Mesendoderm (in vitro differentiated cells): ENCODE measurements at regions not wholly inside any gene's neighbourhood (a gene's known extent, or its start where the extent isn't known, plus 50 kb on each side); places are given as distances from the start of the nearest gene placed in this dataset.
"Not testable (repeated sequence)": the region's sequence is repeated elsewhere in the genome, so short reads cannot be mapped to it uniquely, and the experiment has no call there.

Source experiments
- DNase-seq: peaks from one replicate; pipeline ENCODE4 v3.0.0; 2013
- H2AK5ac ChIP-seq: 2 replicates; pipeline ENCODE4 v1.6.1; 2013; ENCODE audit warnings: low read length, inconsistent platforms
- H2BK120ac ChIP-seq: 2 replicates; pipeline ENCODE4 v1.6.1; 2013; ENCODE audit warnings: low read depth, mild to moderate bottlenecking, low read length, moderate library complexity, mixed read lengths
- H2BK15ac ChIP-seq: replicated peaks from 2 replicates; pipeline ENCODE4 v1.6.1; 2013; ENCODE audit warnings: low read depth, mild to moderate bottlenecking, moderate library complexity
- H2BK5ac ChIP-seq: 2 replicates; pipeline ENCODE4 v1.6.1; 2013; ENCODE audit warnings: low read length, inconsistent platforms
- H3K18ac ChIP-seq: 2 replicates; pipeline ENCODE4 v1.6.1; 2013; ENCODE audit warnings: mild to moderate bottlenecking, low read length, mixed read lengths
- H3K23ac ChIP-seq: one replicate; pipeline ENCODE4 v1.6.1; 2013; ENCODE audit warnings: low read length
- H3K27ac ChIP-seq: 2 replicates; pipeline ENCODE4 v1.5.1; 2013; ENCODE audit warnings: low read depth, mild to moderate bottlenecking, inconsistent platforms, low read length, moderate library complexity
- H3K27me3 ChIP-seq: 2 replicates; pipeline ENCODE4 v1.6.1; 2013; ENCODE audit warnings: low read length, control low read depth, mild to moderate bottlenecking, inconsistent platforms; ENCODE audit not compliant: insufficient read depth, poor library complexity
- H3K36me3 ChIP-seq: 2 replicates; pipeline ENCODE4 v1.6.1; 2013; ENCODE audit warnings: low read length, inconsistent platforms; ENCODE audit not compliant: control insufficient read depth, insufficient read depth
- H3K4ac ChIP-seq: one replicate; pipeline ENCODE4 v1.6.1; 2013; ENCODE audit warnings: low read depth, mild to moderate bottlenecking, low read length, moderate library complexity
- H3K4me1 ChIP-seq: 2 replicates; pipeline ENCODE4 v1.6.1; 2013; ENCODE audit warnings: low read depth, low read length, inconsistent platforms; ENCODE audit not compliant: control insufficient read depth
- H3K4me2 ChIP-seq: 2 replicates; pipeline ENCODE4 v1.6.1; 2013; ENCODE audit warnings: low read length
- H3K4me3 ChIP-seq: 2 replicates; pipeline ENCODE4 v1.5.1; 2013; ENCODE audit warnings: mild to moderate bottlenecking, low read length
- H3K56ac ChIP-seq: one replicate; pipeline ENCODE4 v1.6.1; 2013; ENCODE audit warnings: low read length
- H3K79me1 ChIP-seq: 2 replicates; pipeline ENCODE4 v1.6.1; 2013; ENCODE audit warnings: low read length, inconsistent platforms
- H3K79me2 ChIP-seq: 2 replicates; pipeline ENCODE4 v1.6.1; 2013; ENCODE audit warnings: mild to moderate bottlenecking, low read length; ENCODE audit not compliant: control insufficient read depth, insufficient read depth
- H3K9ac ChIP-seq: 2 replicates; pipeline ENCODE4 v1.6.1; 2013; ENCODE audit warnings: low read length, inconsistent platforms
- H4K5ac ChIP-seq: one replicate; pipeline ENCODE4 v1.6.1; 2013; ENCODE audit warnings: low read length
- H4K8ac ChIP-seq: one replicate; pipeline ENCODE4 v1.6.1; 2013; ENCODE audit warnings: low read depth, mild to moderate bottlenecking, control low read depth, low read length, moderate library complexity
- WGBS: extraction: QIAGEN DNeasy Blood & Tissue Kit; methylation state at CpG from one replicate; pipeline ENCODE4 v1.1.7; 2013; ENCODE audit warnings: low lambda C conversion rate, missing lambda C conversion rate; ENCODE audit not compliant: insufficient coverage; ENCODE audit errors: extremely low coverage; 5-methylcytosine and 5-hydroxymethylcytosine counted together

DNA sequence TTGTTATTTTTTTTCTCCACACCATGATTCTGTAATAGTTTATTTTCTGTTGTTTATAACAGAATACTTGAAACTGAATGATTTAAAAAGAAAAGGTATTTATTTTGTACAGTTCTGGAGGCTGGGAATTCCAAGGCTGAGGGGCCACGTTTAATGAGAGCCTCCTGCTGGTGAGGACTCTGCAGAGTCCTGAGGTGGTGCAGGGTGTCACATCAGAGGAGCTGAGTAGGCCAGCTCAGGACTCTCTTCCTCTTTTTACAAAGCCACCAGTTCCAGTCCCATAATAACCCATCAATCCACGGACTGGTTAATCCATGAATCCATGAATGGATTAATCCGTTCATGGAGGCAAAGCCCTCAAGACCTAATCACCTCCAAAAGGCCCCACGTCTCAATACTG, 71.6 kb downstream of the TFAP2A start:
- Histone ChIP-seq H3K4ac (no peak overlapping the region), H3K79me1 (no peaks in the 10 kb centered on the region), H2AK5ac (no peak overlapping the region), H3K4me2 (no peak overlapping the region), H3K27me3 (no peaks in the 10 kb centered on the region), H3K56ac (no peak overlapping the region), H4K5ac (no peak overlapping the region), H2BK15ac (no peak overlapping the region), H3K23ac (no peak overlapping the region), H3K4me3 (no peak overlapping the region), H3K36me3 (no peaks in the 10 kb centered on the region), H3K18ac (no peak overlapping the region), H4K8ac (no peak overlapping the region), H3K9ac (no peak overlapping the region), H3K79me2 (no peaks in the 10 kb centered on the region), H3K27ac (no peak overlapping the region), H3K4me1 (no peaks in the 10 kb centered on the region), H2BK5ac (no peak overlapping the region), H2BK120ac (no peak overlapping the region)
- DNase-seq, result no peak
- no CpG with 5 or more reads among the region's 4 CpGs for WGBS

DNA sequence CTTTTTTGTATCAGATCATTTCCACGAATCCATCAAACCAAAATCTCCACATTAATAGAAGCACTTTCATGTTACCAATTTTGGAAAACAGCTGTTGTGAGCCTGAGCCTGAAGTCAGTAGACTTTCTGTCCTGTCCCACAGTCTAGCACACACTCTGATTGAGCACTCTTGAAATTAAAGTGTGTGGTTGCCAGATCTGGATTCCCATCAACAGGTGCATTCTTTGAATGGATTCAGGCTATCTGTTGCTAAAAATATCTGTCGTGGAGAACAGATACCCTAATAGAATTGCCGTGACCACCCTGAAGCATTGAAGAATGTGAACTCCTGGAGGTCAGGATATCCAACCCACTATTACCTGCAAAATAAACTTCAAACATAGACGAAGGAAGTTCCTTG, 73.3 kb downstream of the TFAP2A start:
- H3K27ac ChIP-seq, result no peak overlapping the region
- H3K79me2 ChIP-seq, result no peaks in the 10 kb centered on the region
- H3K4me3 ChIP-seq, result no peak overlapping the region
- H3K27me3 ChIP-seq, result no peaks in the 10 kb centered on the region
- no peak overlapping the region for H2BK15ac ChIP-seq
- H3K9ac ChIP-seq, result no peak overlapping the region
- no peak overlapping the region for H3K23ac ChIP-seq
- no peak for DNase-seq
- H3K4me2 ChIP-seq, result no peak overlapping the region
- no peaks in the 10 kb centered on the region for H3K36me3 ChIP-seq
- no peak overlapping the region for H3K56ac ChIP-seq
- H2BK120ac ChIP-seq, result no peak overlapping the region
- H3K4me1 ChIP-seq, result no peaks in the 10 kb centered on the region
- no peak overlapping the region for H3K4ac ChIP-seq
- WGBS, result no CpG with 5 or more reads among the region's 4 CpGs
- no peak overlapping the region for H2AK5ac ChIP-seq
- no peaks in the 10 kb centered on the region for H3K79me1 ChIP-seq
- no peak overlapping the region for H4K5ac ChIP-seq
- no peak overlapping the region for H2BK5ac ChIP-seq
- no peak overlapping the region for H3K18ac ChIP-seq
- H4K8ac ChIP-seq, result no peak overlapping the region

DNA sequence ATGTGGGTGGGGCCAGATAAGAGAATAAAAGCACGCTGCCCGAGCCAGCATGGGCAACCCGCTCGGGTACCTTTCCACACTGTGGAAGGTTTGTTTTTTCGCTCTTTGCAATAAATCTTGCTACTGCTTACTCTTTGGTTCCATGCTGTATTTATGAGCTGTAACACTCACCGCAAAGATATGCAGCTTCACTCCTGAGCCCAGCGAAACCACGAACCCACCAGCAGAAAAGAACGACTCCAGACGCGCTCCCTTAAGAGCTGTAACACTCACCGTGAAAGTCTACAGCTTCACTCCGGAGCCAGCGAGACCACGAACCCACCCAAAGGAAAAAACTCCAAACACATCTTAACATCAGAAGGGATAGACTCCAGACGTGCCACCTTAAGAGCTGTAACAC, 76.7 kb downstream of the TFAP2A start:
- no peaks in the 10 kb centered on the region for H3K79me1 ChIP-seq
- no CpG with 5 or more reads among the region's 16 CpGs for WGBS
- no peak overlapping the region for H3K56ac ChIP-seq
- no peak overlapping the region for H3K4me3 ChIP-seq
- DNase-seq, result no peak
- no peaks in the 10 kb centered on the region for H3K4me1 ChIP-seq
- no peak overlapping the region for H4K8ac ChIP-seq
- no peak overlapping the region for H2AK5ac ChIP-seq
- no peaks in the 10 kb centered on the region for H3K79me2 ChIP-seq
- H3K36me3 ChIP-seq, result no peaks in the 10 kb centered on the region
- no peak overlapping the region for H2BK15ac ChIP-seq
- no peak overlapping the region for H4K5ac ChIP-seq
- H3K4ac ChIP-seq, result no peak overlapping the region
- H3K23ac ChIP-seq, result no peak overlapping the region
- H3K9ac ChIP-seq, result no peak overlapping the region
- no peak overlapping the region for H3K4me2 ChIP-seq
- no peak overlapping the region for H2BK5ac ChIP-seq
- H3K27ac ChIP-seq, result no peak overlapping the region
- no peak overlapping the region for H2BK120ac ChIP-seq
- no peak overlapping the region for H3K18ac ChIP-seq
- H3K27me3 ChIP-seq, result no peaks in the 10 kb centered on the region

DNA sequence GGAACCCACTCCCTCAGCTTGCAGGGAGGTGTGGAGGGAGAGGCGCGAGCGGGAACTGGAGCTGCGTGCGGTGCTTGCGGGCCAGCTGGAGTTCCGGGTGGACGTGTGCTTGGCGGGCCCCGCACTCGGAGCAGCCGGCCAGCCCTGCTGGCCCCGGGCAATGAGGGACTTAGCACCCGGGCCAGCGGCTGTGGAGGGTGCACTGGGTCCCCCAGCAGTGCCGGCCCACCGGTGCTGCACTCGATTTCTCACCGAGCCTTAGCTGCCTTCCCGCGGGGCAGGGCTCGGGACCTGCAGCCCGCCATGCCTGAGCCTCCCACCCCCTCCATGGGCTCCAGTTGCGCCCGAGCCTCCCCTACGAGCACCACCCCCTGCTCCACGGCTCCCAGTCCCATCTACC, 77.5 kb downstream of the TFAP2A start:
- no CpG with 5 or more reads among the region's 27 CpGs for WGBS
- not testable (repeated sequence) for H3K79me2 ChIP-seq, H3K27ac ChIP-seq, H3K36me3 ChIP-seq, H3K4me1 ChIP-seq, H3K9ac ChIP-seq, H3K4me2 ChIP-seq, H2BK15ac ChIP-seq, H3K18ac ChIP-seq, H2BK5ac ChIP-seq, H3K56ac ChIP-seq, H3K4me3 ChIP-seq, H4K8ac ChIP-seq, H3K27me3 ChIP-seq, DNase-seq, H4K5ac ChIP-seq, H2BK120ac ChIP-seq, H3K4ac ChIP-seq, H2AK5ac ChIP-seq, H3K79me1 ChIP-seq, H3K23ac ChIP-seq

DNA sequence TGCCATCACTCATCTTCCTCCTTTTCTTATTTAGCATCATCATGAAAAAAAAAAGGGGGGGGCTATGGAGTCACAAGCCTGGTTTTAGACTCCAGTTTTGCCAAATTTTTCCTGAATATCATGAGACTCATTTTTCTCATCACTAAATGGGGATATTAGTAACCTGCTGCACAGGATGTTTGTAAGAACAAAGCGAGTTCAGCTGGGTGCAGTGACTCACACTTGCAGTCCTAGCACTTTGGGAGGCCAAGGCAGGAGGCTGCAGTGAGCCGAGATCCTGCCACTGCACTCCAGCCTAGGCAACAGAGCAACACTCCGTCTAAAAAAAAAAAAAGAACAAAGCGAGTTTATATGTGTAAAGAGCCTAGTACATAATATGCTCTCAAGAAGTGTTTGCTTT, 82.8 kb downstream of the TFAP2A start:
- Histone ChIP-seq H3K4me1 (no peaks in the 10 kb centered on the region), H3K56ac (no peak overlapping the region), H3K36me3 (no peaks in the 10 kb centered on the region), H3K23ac (no peak overlapping the region), H3K79me2 (no peaks in the 10 kb centered on the region), H3K9ac (no peak overlapping the region), H3K18ac (no peak overlapping the region), H3K4me3 (no peak overlapping the region), H2BK15ac (no peak overlapping the region), H2BK120ac (no peak overlapping the region), H3K4ac (no peak overlapping the region), H3K27me3 (no peaks in the 10 kb centered on the region), H3K79me1 (no peaks in the 10 kb centered on the region), H4K8ac (no peak overlapping the region), H2AK5ac (no peak overlapping the region), H4K5ac (no peak overlapping the region), H3K27ac (no peak overlapping the region), H2BK5ac (no peak overlapping the region), H3K4me2 (no peak overlapping the region)
- no CpG with 5 or more reads among the region's 4 CpGs for WGBS
- no peak for DNase-seq

DNA sequence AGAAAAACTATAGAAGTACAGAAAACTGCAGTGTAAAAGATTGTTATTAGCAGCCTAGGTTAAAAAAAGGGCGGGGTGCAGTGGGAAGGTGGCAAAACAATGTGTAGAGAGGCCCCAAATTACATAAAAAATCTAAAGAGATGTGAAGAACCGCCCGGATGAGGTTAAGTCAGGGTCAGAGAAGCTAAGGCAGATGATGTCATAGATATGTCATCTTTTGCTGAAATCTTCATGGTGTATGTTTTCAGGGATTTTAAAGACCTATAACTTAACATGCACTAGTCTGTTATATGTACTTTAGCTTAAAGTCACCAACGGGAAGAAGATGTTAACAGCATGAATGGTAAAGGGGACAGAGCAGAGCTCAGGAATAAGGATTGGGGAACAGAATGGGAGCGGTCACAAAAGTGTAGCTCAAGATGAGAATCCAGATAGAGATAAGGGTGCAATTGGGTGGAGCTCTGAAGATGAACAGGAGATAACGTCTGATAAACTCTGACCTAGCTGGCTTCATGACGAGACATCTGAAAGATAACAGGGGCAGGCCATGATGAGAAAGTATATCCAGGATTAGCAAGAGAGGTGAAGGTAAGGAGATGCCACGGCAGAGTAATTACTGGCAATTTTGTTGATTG, 83.4 kb downstream of the TFAP2A start:
- Histone ChIP-seq H3K9ac (no peak overlapping the region), H2BK5ac (no peak overlapping the region), H3K4me1 (no peaks in the 10 kb centered on the region), H3K27ac (no peak overlapping the region), H3K18ac (no peak overlapping the region), H3K23ac (no peak overlapping the region), H4K8ac (no peak overlapping the region), H3K27me3 (no peaks in the 10 kb centered on the region), H3K79me1 (no peaks in the 10 kb centered on the region), H4K5ac (no peak overlapping the region), H2AK5ac (no peak overlapping the region), H3K4me3 (no peak overlapping the region), H3K36me3 (no peaks in the 10 kb centered on the region), H3K4ac (no peak overlapping the region), H3K79me2 (no peaks in the 10 kb centered on the region), H2BK15ac (no peak overlapping the region), H3K56ac (no peak overlapping the region), H2BK120ac (no peak overlapping the region), H3K4me2 (no peak overlapping the region)
- WGBS, result no CpG with 5 or more reads among the region's 8 CpGs
- DNase-seq, result peak; percentile 20
